NT2/D1 (cell line): ENCODE measurements at regions not wholly inside any gene's neighbourhood (a gene's known extent, or its start where the extent isn't known, plus 50 kb on each side); places are given as distances from the start of the nearest gene placed in this dataset.

ENCODE experiments used
- SUZ12 ChIP-seq: IDR thresholded peaks from 2 replicates; pipeline ENCODE4 v1.6.1; 2011; ENCODE audit not compliant: insufficient read length, insufficient read depth; ENCODE audit errors: extremely low read depth
- YY1 ChIP-seq: IDR thresholded peaks from 2 replicates; pipeline ENCODE4 v1.6.1; 2011; ENCODE audit not compliant: insufficient read length, insufficient read depth
- ZNF274 ChIP-seq: IDR thresholded peaks from 2 replicates; pipeline ENCODE4 v1.6.1; 2011; ENCODE audit warnings: mild to moderate bottlenecking, low read depth, low read length

DNA sequence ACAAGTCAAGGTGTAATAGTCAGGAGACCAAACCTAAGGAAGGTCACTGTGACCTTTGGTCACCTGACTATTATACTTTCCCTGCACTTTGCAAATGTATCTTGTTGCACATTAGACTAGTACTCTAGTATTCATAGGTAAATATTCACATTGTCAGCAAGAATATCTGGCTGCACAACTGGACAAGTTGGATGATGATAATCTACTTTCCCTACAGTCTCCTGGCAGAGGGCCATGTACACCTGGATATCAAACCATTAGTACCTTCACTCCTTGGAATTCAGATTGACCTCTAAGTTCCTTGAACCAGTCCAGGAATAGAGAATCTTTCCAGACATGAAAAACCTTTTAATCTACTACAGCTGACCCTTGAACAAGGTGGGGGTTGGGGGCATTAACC lies 344.8 kb downstream of the DEPDC1B start:
- TF ChIP-seq ZNF274 (no peak), SUZ12 (no peak), YY1 (no peak)
